Keratinocyte (primary cell): ENCODE measurements at regions not wholly inside any gene's neighbourhood (a gene's known extent, or its start where the extent isn't known, plus 50 kb on each side); places are given as distances from the start of the nearest gene placed in this dataset.

Source experiments
- EZH2 ChIP-seq: IDR thresholded peaks from one replicate; pipeline ENCODE4 v1.6.1; 2012; ENCODE audit warnings: inconsistent platforms, mild to moderate bottlenecking, low read length, moderate library complexity
- TF ChIP-seq, protein P1 (sequence below), 3 experiments: IDR thresholded peaks in 1 of 3; conservative IDR thresholded peaks in 1 of 3; optimal IDR thresholded peaks in 1 of 3; 2 replicates in 2 of 3; 3 replicates in 1 of 3; pipeline versions ENCODE3 to v1.5.1; 2011; ENCODE audit warnings: low read length in 3 of 3, mild to moderate bottlenecking in 3 of 3, moderate library complexity in 2 of 3, control low read depth in 1 of 3, inconsistent platforms in 1 of 3; ENCODE audit not compliant: insufficient read depth in 2 of 3; ENCODE audit errors: extremely low read depth in 1 of 3

DNA sequence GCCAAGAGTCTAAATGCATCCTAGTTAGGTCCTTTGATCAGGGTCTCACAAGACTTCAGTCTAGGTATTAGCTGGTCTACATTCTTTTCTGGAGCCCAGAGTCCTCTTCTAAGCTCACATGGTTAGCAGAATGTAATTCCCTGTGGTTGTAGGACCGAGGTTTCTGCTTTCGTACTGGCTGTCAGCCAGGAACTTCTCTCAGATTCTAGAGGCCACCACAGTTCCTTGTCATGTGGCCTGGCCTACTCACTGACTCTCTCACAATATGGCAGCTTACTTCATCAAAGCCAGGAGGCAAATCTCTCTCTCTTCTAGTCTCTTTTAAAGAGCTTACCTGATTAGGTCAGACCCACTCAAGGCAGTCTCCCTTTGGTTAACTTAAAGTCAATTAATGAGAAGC, 82.9 kb downstream of the POU4F1 start:
- no peak for TF ChIP-seq EZH2
- TF ChIP-seq, protein P1, sequence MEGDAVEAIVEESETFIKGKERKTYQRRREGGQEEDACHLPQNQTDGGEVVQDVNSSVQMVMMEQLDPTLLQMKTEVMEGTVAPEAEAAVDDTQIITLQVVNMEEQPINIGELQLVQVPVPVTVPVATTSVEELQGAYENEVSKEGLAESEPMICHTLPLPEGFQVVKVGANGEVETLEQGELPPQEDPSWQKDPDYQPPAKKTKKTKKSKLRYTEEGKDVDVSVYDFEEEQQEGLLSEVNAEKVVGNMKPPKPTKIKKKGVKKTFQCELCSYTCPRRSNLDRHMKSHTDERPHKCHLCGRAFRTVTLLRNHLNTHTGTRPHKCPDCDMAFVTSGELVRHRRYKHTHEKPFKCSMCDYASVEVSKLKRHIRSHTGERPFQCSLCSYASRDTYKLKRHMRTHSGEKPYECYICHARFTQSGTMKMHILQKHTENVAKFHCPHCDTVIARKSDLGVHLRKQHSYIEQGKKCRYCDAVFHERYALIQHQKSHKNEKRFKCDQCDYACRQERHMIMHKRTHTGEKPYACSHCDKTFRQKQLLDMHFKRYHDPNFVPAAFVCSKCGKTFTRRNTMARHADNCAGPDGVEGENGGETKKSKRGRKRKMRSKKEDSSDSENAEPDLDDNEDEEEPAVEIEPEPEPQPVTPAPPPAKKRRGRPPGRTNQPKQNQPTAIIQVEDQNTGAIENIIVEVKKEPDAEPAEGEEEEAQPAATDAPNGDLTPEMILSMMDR (optimal IDR thresholded peaks at IDR 0.05 in 1 of 3, IDR thresholded peaks at IDR 0.05 in 1 of 3, conservative IDR thresholded peaks at IDR 0.05 in 1 of 3; ENCODE audit: extremely low read depth in 1 of 3, insufficient read depth in 2 of 3, low read length in 3 of 3), result no peak
